CD4-positive, CD25-positive, alpha-beta regulatory T cell (primary cell): ENCODE measurements at regions not wholly inside any gene's neighbourhood (a gene's known extent, or its start where the extent isn't known, plus 50 kb on each side); places are given as distances from the start of the nearest gene placed in this dataset.

Source experiments
- ATAC-seq, 2 donors: fragments of 150-1000 bp; cut with Tn5 transposase; one replicate each; pipeline ENCODE4 v1.10.0; 2021; ENCODE audit warnings: low read depth in 2 of 2, moderate number of reproducible peaks in 2 of 2, moderate library complexity in 1 of 2
- DNase-seq, 3 donors: peaks; one replicate each; pipeline versions ENCODE4 v3.0.0 to v3.0.0-alpha.2; 2012 to 2022; ENCODE audit warnings: mixed read lengths in 1 of 3
- H3K27ac ChIP-seq: one replicate; pipeline ENCODE4 v1.7.0; 2013; ENCODE audit warnings: mild to moderate bottlenecking, low read length; ENCODE audit not compliant: insufficient read depth, poor library complexity, severe bottlenecking
- H3K27me3 ChIP-seq: one replicate; pipeline ENCODE4 v1.7.0; 2013; ENCODE audit warnings: low read length; ENCODE audit not compliant: control insufficient read depth, insufficient read depth
- H3K36me3 ChIP-seq: one replicate; pipeline ENCODE4 v1.7.0; 2013; ENCODE audit warnings: mild to moderate bottlenecking, low read length, moderate library complexity; ENCODE audit not compliant: control insufficient read depth, insufficient read depth
- H3K4me1 ChIP-seq: 2 replicates; pipeline ENCODE4 v1.7.0; 2013; ENCODE audit warnings: mild to moderate bottlenecking, low read length; ENCODE audit not compliant: insufficient read depth, control insufficient read depth, poor library complexity, severe bottlenecking
- H3K4me3 ChIP-seq: one replicate; pipeline ENCODE4 v1.7.0; 2013; ENCODE audit warnings: low read depth, mild to moderate bottlenecking, low read length, moderate library complexity
- H3K9me3 ChIP-seq, 2 experiments: 1 replicate in 1 of 2; 2 replicates in 1 of 2; pipeline ENCODE4 v1.7.0; 2013; ENCODE audit warnings: low read length in 2 of 2, mild to moderate bottlenecking in 1 of 2, moderate library complexity in 1 of 2; ENCODE audit not compliant: control insufficient read depth in 2 of 2
- H3K27ac Mint-ChIP-seq, 3 donors: one replicate each; pipeline ENCODE4 v1.8.0; 2020 to 2022; ENCODE audit warnings: mild to moderate bottlenecking in 3 of 3, mixed read lengths in 3 of 3, moderate library complexity in 2 of 3
- H3K27me3 Mint-ChIP-seq: one replicate; pipeline ENCODE4 v1.8.0; 2022; ENCODE audit warnings: mild to moderate bottlenecking, mixed read lengths
- H3K36me3 Mint-ChIP-seq: one replicate; pipeline ENCODE4 v1.8.0; 2020; ENCODE audit warnings: mixed read lengths
- H3K4me1 Mint-ChIP-seq, 4 donors: one replicate each; pipeline ENCODE4 v1.8.0; 2020 to 2022; ENCODE audit warnings: mixed read lengths in 4 of 4, mild to moderate bottlenecking in 1 of 4
- H3K4me3 Mint-ChIP-seq, 4 donors: one replicate each; pipeline ENCODE4 v1.8.0; 2020 to 2022; ENCODE audit warnings: mild to moderate bottlenecking in 4 of 4, mixed read lengths in 4 of 4, moderate library complexity in 3 of 4
- H3K9me3 Mint-ChIP-seq, 7 donors: one replicate each; pipeline ENCODE4 v1.8.0; 2020 to 2022; ENCODE audit warnings: mixed read lengths in 7 of 7, mild to moderate bottlenecking in 3 of 7, moderate library complexity in 2 of 7

DNA sequence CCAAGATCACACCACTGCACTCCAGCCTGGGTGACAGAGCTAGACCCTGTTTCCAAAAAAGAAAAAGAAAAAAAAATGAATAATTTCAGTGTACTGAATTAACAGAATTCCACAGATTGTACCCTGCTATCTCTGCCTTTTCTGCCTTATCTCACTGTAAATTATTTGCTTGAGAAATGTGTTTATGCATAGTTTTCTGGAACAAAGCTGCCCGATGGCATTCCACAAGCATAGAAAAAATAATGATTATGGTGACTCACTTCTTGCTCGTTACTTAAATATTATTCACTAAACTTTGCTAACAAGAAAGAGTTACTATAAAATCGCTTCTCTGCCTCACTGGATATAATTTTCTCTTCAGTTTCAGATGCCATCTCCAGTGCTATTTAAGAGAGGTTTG, 88.7 kb upstream of the FAM169A start:
- no peak overlapping the region for H3K27ac ChIP-seq
- no peaks in the 10 kb centered on the region for H3K9me3 ChIP-seq
- no peak overlapping the region for H3K4me3 Mint-ChIP-seq
- ATAC-seq = no peak
- DNase-seq = no peak
- no peaks in the 10 kb centered on the region for H3K36me3 ChIP-seq
- peaks cover 6% of the 10 kb centered on the region for H3K27me3 Mint-ChIP-seq
- H3K4me1 ChIP-seq = no peaks in the 10 kb centered on the region
- H3K27ac Mint-ChIP-seq = no peak overlapping the region
- peaks cover 8% of the 10 kb centered on the region for H3K36me3 Mint-ChIP-seq
- no peaks in the 10 kb centered on the region for H3K4me1 Mint-ChIP-seq
- H3K4me3 ChIP-seq = no peak overlapping the region
- peaks cover 4% of the 10 kb centered on the region for H3K27me3 ChIP-seq
- peaks cover 0 to 5% (median 4%) of the 10 kb centered on the region in 7 donors for H3K9me3 Mint-ChIP-seq

DNA sequence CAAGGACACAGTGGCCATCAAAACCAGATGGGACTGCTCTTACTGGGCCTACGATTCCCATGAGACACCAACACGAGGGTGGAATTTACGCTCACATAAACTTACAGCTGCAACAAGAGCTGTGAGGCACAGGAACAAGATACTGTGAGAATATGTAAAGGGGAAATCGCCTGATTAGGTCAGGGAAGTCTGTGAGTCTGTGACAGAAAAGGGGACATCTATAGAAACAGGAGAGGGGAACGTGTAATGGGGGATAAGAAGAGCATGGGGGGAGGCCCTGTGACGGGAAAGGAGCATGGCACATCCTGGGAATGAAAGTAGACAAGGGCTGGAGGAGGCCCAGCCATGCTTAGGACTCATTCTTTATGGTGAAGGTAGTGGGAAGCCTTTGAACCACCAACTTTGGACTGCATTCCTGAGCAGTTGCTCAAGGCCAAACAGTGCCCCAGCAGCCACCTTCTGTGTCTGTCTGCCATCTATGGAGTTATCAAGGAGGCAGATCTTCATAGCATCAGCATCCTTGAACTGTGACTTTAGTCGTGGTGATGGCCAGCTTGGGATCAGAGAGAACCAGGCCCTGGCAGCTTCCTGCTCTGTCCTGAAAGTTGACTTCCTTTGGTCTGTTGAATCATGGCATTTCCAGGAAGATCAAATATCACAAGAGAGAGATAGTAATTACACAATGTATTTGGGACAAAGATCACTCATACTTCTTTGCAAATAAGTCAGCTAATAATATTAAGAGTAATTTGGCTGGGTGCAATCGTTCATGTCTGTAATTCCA, 87.9 kb upstream of the FAM169A start:
- Mint-ChIP-seq H3K4me1 (no peaks in the 10 kb centered on the region), H3K9me3 (peaks cover 0 to 5% (median 4%) of the 10 kb centered on the region in 7 donors), H3K27ac (no peak overlapping the region), H3K27me3 (peaks cover 6% of the 10 kb centered on the region), H3K4me3 (no peak overlapping the region), H3K36me3 (peaks cover 8% of the 10 kb centered on the region)
- H3K27ac ChIP-seq = no peak overlapping the region
- H3K27me3 ChIP-seq = peaks cover 4% of the 10 kb centered on the region
- H3K4me3 ChIP-seq = no peak overlapping the region
- ATAC-seq = no peak
- no peaks in the 10 kb centered on the region for H3K4me1 ChIP-seq
- H3K9me3 ChIP-seq = no peaks in the 10 kb centered on the region
- no peak for DNase-seq
- H3K36me3 ChIP-seq = no peaks in the 10 kb centered on the region

GRCh38 chr5:74953554-74953936, 87.4 kb upstream of the FAM169A start:
- H3K36me3 ChIP-seq = no peaks in the 10 kb centered on the region
- Mint-ChIP-seq H3K27ac (no peak overlapping the region), H3K9me3 (peaks cover 0 to 5% (median 2%) of the 10 kb centered on the region in 7 donors), H3K36me3 (peaks cover 8% of the 10 kb centered on the region), H3K4me1 (no peaks in the 10 kb centered on the region), H3K4me3 (no peak overlapping the region), H3K27me3 (peaks cover 6% of the 10 kb centered on the region)
- no peak overlapping the region for H3K27ac ChIP-seq
- no peak overlapping the region for H3K4me3 ChIP-seq
- peaks cover 4% of the 10 kb centered on the region for H3K27me3 ChIP-seq
- H3K9me3 ChIP-seq = no peaks in the 10 kb centered on the region
- ATAC-seq (no peak), DNase-seq (no peak)
- no peaks in the 10 kb centered on the region for H3K4me1 ChIP-seq

GRCh38 chr5:74952406-74952805, 86.2 kb upstream of the FAM169A start:
- no peak for ATAC-seq
- H3K4me3 Mint-ChIP-seq = no peak overlapping the region

DNA sequence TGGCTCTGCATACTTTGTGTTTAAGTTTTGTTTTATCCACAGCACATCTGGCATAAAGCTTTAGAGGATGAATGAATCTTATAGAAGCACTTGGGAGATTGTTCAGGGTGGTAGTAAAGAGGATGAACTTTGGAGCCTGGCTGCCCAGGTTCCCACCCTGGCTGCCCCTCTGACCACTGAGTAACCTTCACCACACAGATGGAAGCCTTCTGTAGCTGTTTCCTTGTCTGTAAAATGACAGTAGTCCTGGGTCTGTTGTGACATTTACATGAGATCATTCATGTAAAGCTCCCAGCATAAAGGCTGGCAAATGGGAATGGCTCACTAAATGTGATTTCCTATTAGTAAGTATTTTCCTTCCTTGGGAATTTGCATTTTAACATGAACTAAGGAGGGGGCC, 85.7 kb upstream of the FAM169A start:
- Mint-ChIP-seq H3K27ac (no peak overlapping the region), H3K9me3 (peaks cover 0 to 5% (median 2%) of the 10 kb centered on the region in 7 donors), H3K27me3 (peaks cover 6% of the 10 kb centered on the region), H3K4me1 (no peaks in the 10 kb centered on the region), H3K4me3 (no peak overlapping the region), H3K36me3 (peaks cover 8% of the 10 kb centered on the region)
- ATAC-seq (no peak), DNase-seq (no peak)
- no peak overlapping the region for H3K4me3 ChIP-seq
- H3K9me3 ChIP-seq = no peaks in the 10 kb centered on the region
- no peak overlapping the region for H3K27ac ChIP-seq
- no peaks in the 10 kb centered on the region for H3K4me1 ChIP-seq
- H3K27me3 ChIP-seq = peaks cover 4% of the 10 kb centered on the region
- H3K36me3 ChIP-seq = no peaks in the 10 kb centered on the region

More at GRCh38 chr5:74952406-74952805, 86.2 kb upstream of the FAM169A start:
- Histone ChIP-seq H3K36me3 (no peaks in the 10 kb centered on the region), H3K4me3 (no peak overlapping the region), H3K4me1 (no peaks in the 10 kb centered on the region), H3K27me3 (peaks cover 4% of the 10 kb centered on the region), H3K27ac (no peak overlapping the region), H3K9me3 (no peaks in the 10 kb centered on the region)
- Mint-ChIP-seq H3K27me3 (peaks cover 6% of the 10 kb centered on the region), H3K36me3 (peaks cover 8% of the 10 kb centered on the region), H3K4me1 (no peaks in the 10 kb centered on the region), H3K9me3 (peaks cover 0 to 5% (median 2%) of the 10 kb centered on the region in 7 donors), H3K27ac (no peak overlapping the region)
- DNase-seq = no peak

- Mint-ChIP-seq H3K4me1 (peaks cover 0 to 3% (median 1%) of the 10 kb centered on the region in 4 donors), H3K36me3 (peaks cover 6% of the 10 kb centered on the region), H3K9me3 (peaks cover 0 to 4% (median 1%) of the 10 kb centered on the region in 7 donors), H3K27me3 (peaks cover 6% of the 10 kb centered on the region), H3K4me3 (no peak overlapping the region), H3K27ac (no peak overlapping the region)
- no peak for DNase-seq
- H3K4me1 ChIP-seq = no peaks in the 10 kb centered on the region
- no peak overlapping the region for H3K4me3 ChIP-seq
- no peaks in the 10 kb centered on the region for H3K9me3 ChIP-seq
- no peaks in the 10 kb centered on the region for H3K36me3 ChIP-seq
- peaks cover 4% of the 10 kb centered on the region for H3K27me3 ChIP-seq
- ATAC-seq = no peak
- no peak overlapping the region for H3K27ac ChIP-seq
These were observed 84.8 kb upstream of the FAM169A start for GRCh38 chr5:74950836-74951515.

DNA sequence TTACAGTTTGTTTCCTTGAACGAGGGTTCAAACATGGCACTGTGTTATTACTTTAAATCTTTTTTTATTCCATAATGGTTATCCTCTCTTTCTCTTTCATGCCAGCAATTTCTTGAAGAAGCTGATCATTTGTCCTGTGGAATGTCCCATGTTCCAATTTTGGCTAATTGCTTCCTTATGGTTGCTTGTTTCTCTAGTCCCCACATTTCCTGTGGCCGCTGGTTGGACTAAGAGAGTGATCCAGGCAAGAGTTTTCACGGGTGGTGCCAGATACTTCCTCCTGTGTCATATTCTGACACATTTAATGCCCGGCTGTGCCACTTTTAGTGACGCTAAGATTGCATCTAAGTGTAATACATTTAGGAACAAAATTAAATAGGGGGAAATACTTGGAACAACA, 83.8 kb upstream of the FAM169A start:
- Mint-ChIP-seq H3K27me3 (peaks cover 6% of the 10 kb centered on the region), H3K4me3 (no peak overlapping the region), H3K27ac (no peak overlapping the region), H3K9me3 (peaks cover 0 to 4% (median 0%) of the 10 kb centered on the region in 7 donors), H3K4me1 (peaks cover 4 to 10% (median 5%) of the 10 kb centered on the region in 4 donors), H3K36me3 (no peaks in the 10 kb centered on the region)
- DNase-seq (no peak), ATAC-seq (no peak)
- no peaks in the 10 kb centered on the region for H3K4me1 ChIP-seq
- H3K27me3 ChIP-seq = peaks cover 4% of the 10 kb centered on the region
- no peak overlapping the region for H3K4me3 ChIP-seq
- H3K36me3 ChIP-seq = no peaks in the 10 kb centered on the region
- H3K27ac ChIP-seq = no peak overlapping the region
- no peaks in the 10 kb centered on the region for H3K9me3 ChIP-seq
